Liver (tissue), 3 donors: ENCODE measurements at regions not wholly inside any gene's neighbourhood (a gene's known extent, or its start where the extent isn't known, plus 50 kb on each side); places are given as distances from the start of the nearest gene placed in this dataset.
"Not testable (repeated sequence)": the region's sequence is repeated elsewhere in the genome, so short reads cannot be mapped to it uniquely, and the experiment has no call there.

Experiments
- ATF3 ChIP-seq: IDR thresholded peaks from 2 replicates; pipeline ENCODE4 v1.6.1; 2016; ENCODE audit warnings: antibody characterized with exemption
- GABPA ChIP-seq, 2 donors: IDR thresholded peaks in 1 of 2; conservative IDR thresholded peaks in 1 of 2; 2 replicates each; pipeline ENCODE4 v1.6.1; 2016; ENCODE audit warnings: antibody characterized with exemption in 2 of 2, mild to moderate bottlenecking in 1 of 2, moderate library complexity in 1 of 2
- JUND ChIP-seq, 2 donors: IDR thresholded peaks; 2 replicates each; pipeline ENCODE4 v1.6.1; 2016; ENCODE audit warnings: antibody characterized with exemption in 2 of 2
- NR2F2 ChIP-seq: IDR thresholded peaks from 2 replicates; pipeline ENCODE4 v1.6.1; 2016; ENCODE audit warnings: antibody characterized with exemption
- RAD21 ChIP-seq, 2 donors: IDR thresholded peaks; 2 replicates each; pipeline ENCODE4 v1.6.1; 2016; ENCODE audit warnings: antibody characterized with exemption in 2 of 2, mild to moderate bottlenecking in 2 of 2
- SP1 ChIP-seq: IDR thresholded peaks from 2 replicates; pipeline ENCODE4 v1.6.1; 2018; ENCODE audit warnings: antibody characterized with exemption, mild to moderate bottlenecking
- TAF1 ChIP-seq: conservative IDR thresholded peaks from 2 replicates; pipeline ENCODE4 v1.6.1; 2016; ENCODE audit warnings: antibody characterized with exemption, mild to moderate bottlenecking
- YY1 ChIP-seq: IDR thresholded peaks from 2 replicates; pipeline ENCODE4 v1.6.1; 2016; ENCODE audit warnings: antibody characterized with exemption, mild to moderate bottlenecking
- TF ChIP-seq, protein P1 (sequence below): fragments of 150-350 bp; IDR thresholded peaks from 2 replicates; pipeline ENCODE4 v1.5.1; 2017; ENCODE audit warnings: improper control_type of control experiment, low read depth, low read length; ENCODE audit not compliant: missing input control
- TF ChIP-seq, protein P2 (sequence below): IDR thresholded peaks from 2 replicates; pipeline ENCODE4 v1.6.1; 2016; ENCODE audit warnings: antibody characterized with exemption, mild to moderate bottlenecking
- TF ChIP-seq, protein P3 (sequence below): IDR thresholded peaks from 2 replicates; pipeline ENCODE4 v1.6.1; 2016; ENCODE audit warnings: antibody characterized with exemption
- donor health status: healthy.
- donor health status: healthy.

GRCh38 chr13:24992946-24993345 lies 103.0 kb upstream of the PABPC3 start:
- TF ChIP-seq, protein P1, sequence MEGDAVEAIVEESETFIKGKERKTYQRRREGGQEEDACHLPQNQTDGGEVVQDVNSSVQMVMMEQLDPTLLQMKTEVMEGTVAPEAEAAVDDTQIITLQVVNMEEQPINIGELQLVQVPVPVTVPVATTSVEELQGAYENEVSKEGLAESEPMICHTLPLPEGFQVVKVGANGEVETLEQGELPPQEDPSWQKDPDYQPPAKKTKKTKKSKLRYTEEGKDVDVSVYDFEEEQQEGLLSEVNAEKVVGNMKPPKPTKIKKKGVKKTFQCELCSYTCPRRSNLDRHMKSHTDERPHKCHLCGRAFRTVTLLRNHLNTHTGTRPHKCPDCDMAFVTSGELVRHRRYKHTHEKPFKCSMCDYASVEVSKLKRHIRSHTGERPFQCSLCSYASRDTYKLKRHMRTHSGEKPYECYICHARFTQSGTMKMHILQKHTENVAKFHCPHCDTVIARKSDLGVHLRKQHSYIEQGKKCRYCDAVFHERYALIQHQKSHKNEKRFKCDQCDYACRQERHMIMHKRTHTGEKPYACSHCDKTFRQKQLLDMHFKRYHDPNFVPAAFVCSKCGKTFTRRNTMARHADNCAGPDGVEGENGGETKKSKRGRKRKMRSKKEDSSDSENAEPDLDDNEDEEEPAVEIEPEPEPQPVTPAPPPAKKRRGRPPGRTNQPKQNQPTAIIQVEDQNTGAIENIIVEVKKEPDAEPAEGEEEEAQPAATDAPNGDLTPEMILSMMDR, result not testable (repeated sequence)
- not testable (repeated sequence) for TF ChIP-seq TAF1; JUND (IDR thresholded peaks at IDR 0.05); SP1; YY1; ATF3; NR2F2; GABPA (IDR thresholded peaks at IDR 0.05 in 1 of 2, conservative IDR thresholded peaks at IDR 0.05 in 1 of 2); RAD21 (IDR thresholded peaks at IDR 0.05)
- TF ChIP-seq, protein P2, sequence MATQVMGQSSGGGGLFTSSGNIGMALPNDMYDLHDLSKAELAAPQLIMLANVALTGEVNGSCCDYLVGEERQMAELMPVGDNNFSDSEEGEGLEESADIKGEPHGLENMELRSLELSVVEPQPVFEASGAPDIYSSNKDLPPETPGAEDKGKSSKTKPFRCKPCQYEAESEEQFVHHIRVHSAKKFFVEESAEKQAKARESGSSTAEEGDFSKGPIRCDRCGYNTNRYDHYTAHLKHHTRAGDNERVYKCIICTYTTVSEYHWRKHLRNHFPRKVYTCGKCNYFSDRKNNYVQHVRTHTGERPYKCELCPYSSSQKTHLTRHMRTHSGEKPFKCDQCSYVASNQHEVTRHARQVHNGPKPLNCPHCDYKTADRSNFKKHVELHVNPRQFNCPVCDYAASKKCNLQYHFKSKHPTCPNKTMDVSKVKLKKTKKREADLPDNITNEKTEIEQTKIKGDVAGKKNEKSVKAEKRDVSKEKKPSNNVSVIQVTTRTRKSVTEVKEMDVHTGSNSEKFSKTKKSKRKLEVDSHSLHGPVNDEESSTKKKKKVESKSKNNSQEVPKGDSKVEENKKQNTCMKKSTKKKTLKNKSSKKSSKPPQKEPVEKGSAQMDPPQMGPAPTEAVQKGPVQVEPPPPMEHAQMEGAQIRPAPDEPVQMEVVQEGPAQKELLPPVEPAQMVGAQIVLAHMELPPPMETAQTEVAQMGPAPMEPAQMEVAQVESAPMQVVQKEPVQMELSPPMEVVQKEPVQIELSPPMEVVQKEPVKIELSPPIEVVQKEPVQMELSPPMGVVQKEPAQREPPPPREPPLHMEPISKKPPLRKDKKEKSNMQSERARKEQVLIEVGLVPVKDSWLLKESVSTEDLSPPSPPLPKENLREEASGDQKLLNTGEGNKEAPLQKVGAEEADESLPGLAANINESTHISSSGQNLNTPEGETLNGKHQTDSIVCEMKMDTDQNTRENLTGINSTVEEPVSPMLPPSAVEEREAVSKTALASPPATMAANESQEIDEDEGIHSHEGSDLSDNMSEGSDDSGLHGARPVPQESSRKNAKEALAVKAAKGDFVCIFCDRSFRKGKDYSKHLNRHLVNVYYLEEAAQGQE, result not testable (repeated sequence)
- TF ChIP-seq, protein P3, sequence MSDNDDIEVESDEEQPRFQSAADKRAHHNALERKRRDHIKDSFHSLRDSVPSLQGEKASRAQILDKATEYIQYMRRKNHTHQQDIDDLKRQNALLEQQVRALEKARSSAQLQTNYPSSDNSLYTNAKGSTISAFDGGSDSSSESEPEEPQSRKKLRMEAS, result not testable (repeated sequence)
